ENCODE measurements at regions not wholly inside any gene's neighbourhood (a gene's known extent, or its start where the extent isn't known, plus 50 kb on each side); places are given as distances from the start of the nearest gene placed in this dataset.

DNA sequence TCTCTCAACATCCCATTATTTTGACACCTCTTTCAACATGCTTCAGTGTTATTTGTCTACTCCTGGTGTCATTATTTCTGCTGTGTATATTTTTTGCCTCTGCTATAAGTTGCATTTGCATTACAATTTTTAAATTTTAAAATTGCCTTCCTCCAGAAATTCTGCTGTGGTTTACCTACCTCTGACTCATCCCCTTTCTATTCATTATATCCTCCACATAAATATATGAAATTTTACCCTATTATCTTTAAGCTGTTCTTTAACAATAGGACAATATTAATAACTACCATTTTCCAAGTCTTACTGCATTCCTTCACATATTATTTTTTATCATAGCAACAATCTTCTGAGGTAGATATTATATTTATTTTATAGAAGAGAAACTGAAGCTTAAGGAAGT lies 178.1 kb upstream of the NRIP1 start:
- no peak for TF ChIP-seq EP300 (IDR thresholded peaks at IDR 0.05)
- TF ChIP-seq, protein P1, sequence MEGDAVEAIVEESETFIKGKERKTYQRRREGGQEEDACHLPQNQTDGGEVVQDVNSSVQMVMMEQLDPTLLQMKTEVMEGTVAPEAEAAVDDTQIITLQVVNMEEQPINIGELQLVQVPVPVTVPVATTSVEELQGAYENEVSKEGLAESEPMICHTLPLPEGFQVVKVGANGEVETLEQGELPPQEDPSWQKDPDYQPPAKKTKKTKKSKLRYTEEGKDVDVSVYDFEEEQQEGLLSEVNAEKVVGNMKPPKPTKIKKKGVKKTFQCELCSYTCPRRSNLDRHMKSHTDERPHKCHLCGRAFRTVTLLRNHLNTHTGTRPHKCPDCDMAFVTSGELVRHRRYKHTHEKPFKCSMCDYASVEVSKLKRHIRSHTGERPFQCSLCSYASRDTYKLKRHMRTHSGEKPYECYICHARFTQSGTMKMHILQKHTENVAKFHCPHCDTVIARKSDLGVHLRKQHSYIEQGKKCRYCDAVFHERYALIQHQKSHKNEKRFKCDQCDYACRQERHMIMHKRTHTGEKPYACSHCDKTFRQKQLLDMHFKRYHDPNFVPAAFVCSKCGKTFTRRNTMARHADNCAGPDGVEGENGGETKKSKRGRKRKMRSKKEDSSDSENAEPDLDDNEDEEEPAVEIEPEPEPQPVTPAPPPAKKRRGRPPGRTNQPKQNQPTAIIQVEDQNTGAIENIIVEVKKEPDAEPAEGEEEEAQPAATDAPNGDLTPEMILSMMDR (IDR thresholded peaks at IDR 0.05), result no peak
